DND-41 (cell line): ENCODE measurements at regions not wholly inside any gene's neighbourhood (a gene's known extent, or its start where the extent isn't known, plus 50 kb on each side); places are given as distances from the start of the nearest gene placed in this dataset.

Experiments used
- CTCF ChIP-seq: IDR thresholded peaks from 2 replicates; pipeline ENCODE4 v1.5.1; 2012; ENCODE audit warnings: borderline replicate concordance, low read length, moderate library complexity, mild to moderate bottlenecking; ENCODE audit not compliant: poor library complexity, severe bottlenecking; ENCODE audit errors: extremely low read depth
- EZH2 ChIP-seq: IDR thresholded peaks from 3 replicates; pipeline ENCODE4 v1.6.1; 2012; ENCODE audit warnings: borderline replicate concordance, low read depth, mild to moderate bottlenecking, moderate library complexity, low read length, inconsistent platforms; ENCODE audit not compliant: severe bottlenecking

GRCh38 chr12:93157279-93157678 lies 220.4 kb upstream of the NUDT4 start:
- TF ChIP-seq CTCF (no peak), EZH2 (no peak)
